ENCODE measurements at regions not wholly inside any gene's neighbourhood (a gene's known extent, or its start where the extent isn't known, plus 50 kb on each side); places are given as distances from the start of the nearest gene placed in this dataset.

GRCh38 chr13:62093984-62094780 lies 678.5 kb upstream of the PCDH20 start:
- TF ChIP-seq CTCF (IDR thresholded peaks at IDR 0.05), result no peak
- no peak for DNase-seq (ENCODE audit: extremely low spot score, unreplicated experiment)
- Mint-ChIP-seq H3K4me1 (ENCODE audit: unreplicated experiment) (peaks cover 5% of the 10 kb centered on the region), H3K27me3 (ENCODE audit: unreplicated experiment) (no peaks in the 10 kb centered on the region), H3K36me3 (ENCODE audit: unreplicated experiment) (no peaks in the 10 kb centered on the region), H3K27ac (ENCODE audit: unreplicated experiment) (no peak overlapping the region), H3K9me3 (ENCODE audit: unreplicated experiment) (no peaks in the 10 kb centered on the region), H3K4me3 (ENCODE audit: unreplicated experiment) (no peak overlapping the region)

GRCh38 chr13:62092949-62093348 lies 677.3 kb upstream of the PCDH20 start:
- no peak for DNase-seq (ENCODE audit: extremely low spot score, unreplicated experiment)
- H3K9me3 Mint-ChIP-seq (ENCODE audit: unreplicated experiment), result no peaks in the 10 kb centered on the region
- no peak for TF ChIP-seq CTCF (IDR thresholded peaks at IDR 0.05)

GRCh38 chr13:62092536-62092935 lies 676.9 kb upstream of the PCDH20 start:
- Mint-ChIP-seq H3K4me1 (ENCODE audit: unreplicated experiment) (peaks cover 5% of the 10 kb centered on the region), H3K36me3 (ENCODE audit: unreplicated experiment) (no peaks in the 10 kb centered on the region), H3K9me3 (ENCODE audit: unreplicated experiment) (no peaks in the 10 kb centered on the region), H3K27ac (ENCODE audit: unreplicated experiment) (no peak overlapping the region), H3K4me3 (ENCODE audit: unreplicated experiment) (no peak overlapping the region), H3K27me3 (ENCODE audit: unreplicated experiment) (no peaks in the 10 kb centered on the region)
- no peak for TF ChIP-seq CTCF (IDR thresholded peaks at IDR 0.05)
- DNase-seq (ENCODE audit: extremely low spot score, unreplicated experiment), result no peak

More at GRCh38 chr13:62092949-62093348, 677.3 kb upstream of the PCDH20 start:
- no peaks in the 10 kb centered on the region for H3K27me3 Mint-ChIP-seq (ENCODE audit: unreplicated experiment)
- H3K4me3 Mint-ChIP-seq (ENCODE audit: unreplicated experiment), result no peak overlapping the region
- H3K36me3 Mint-ChIP-seq (ENCODE audit: unreplicated experiment), result no peaks in the 10 kb centered on the region
- peaks cover 5% of the 10 kb centered on the region for H3K4me1 Mint-ChIP-seq (ENCODE audit: unreplicated experiment)
- no peak overlapping the region for H3K27ac Mint-ChIP-seq (ENCODE audit: unreplicated experiment)

- Mint-ChIP-seq H3K27ac (ENCODE audit: unreplicated experiment) (no peak overlapping the region), H3K9me3 (ENCODE audit: unreplicated experiment) (no peaks in the 10 kb centered on the region), H3K4me1 (ENCODE audit: unreplicated experiment) (no peaks in the 10 kb centered on the region), H3K36me3 (ENCODE audit: unreplicated experiment) (no peaks in the 10 kb centered on the region), H3K4me3 (ENCODE audit: unreplicated experiment) (no peak overlapping the region), H3K27me3 (ENCODE audit: unreplicated experiment) (no peaks in the 10 kb centered on the region)
- no peak for DNase-seq (ENCODE audit: extremely low spot score, unreplicated experiment)
- TF ChIP-seq CTCF (IDR thresholded peaks at IDR 0.05), result no peak
Observed at GRCh38 chr13:62088165-62088564, 672.5 kb upstream of the PCDH20 start.

GRCh38 chr13:62087124-62087523 lies 671.5 kb upstream of the PCDH20 start:
- no peak for DNase-seq (ENCODE audit: extremely low spot score, unreplicated experiment)
- Mint-ChIP-seq H3K27ac (ENCODE audit: unreplicated experiment) (no peak overlapping the region), H3K4me1 (ENCODE audit: unreplicated experiment) (no peaks in the 10 kb centered on the region), H3K9me3 (ENCODE audit: unreplicated experiment) (no peaks in the 10 kb centered on the region), H3K27me3 (ENCODE audit: unreplicated experiment) (no peaks in the 10 kb centered on the region), H3K36me3 (ENCODE audit: unreplicated experiment) (no peaks in the 10 kb centered on the region), H3K4me3 (ENCODE audit: unreplicated experiment) (no peak overlapping the region)
- TF ChIP-seq CTCF (IDR thresholded peaks at IDR 0.05), result no peak
